KMS-11 (cell line): ENCODE measurements at regions not wholly inside any gene's neighbourhood (a gene's known extent, or its start where the extent isn't known, plus 50 kb on each side); places are given as distances from the start of the nearest gene placed in this dataset.

Experiments
- H2AFZ ChIP-seq: fragments of 200-600 bp; sonication (generic); 2 replicates; pipeline ENCODE4 v1.6.1; 2016; ENCODE audit warnings: antibody characterized with exemption, mixed run types, low read depth
- H3K27ac ChIP-seq: fragments of 200-600 bp; sonication (generic); 2 replicates; pipeline ENCODE4 v1.6.1; 2016; ENCODE audit warnings: mild to moderate bottlenecking, mixed run types
- H3K27me3 ChIP-seq: fragments of 200-600 bp; sonication (generic); 2 replicates; pipeline ENCODE4 v1.6.1; 2017; ENCODE audit warnings: mild to moderate bottlenecking, low read depth, mixed run types, moderate library complexity; ENCODE audit not compliant: insufficient read depth
- H3K36me3 ChIP-seq: fragments of 200-600 bp; sonication (generic); 2 replicates; pipeline ENCODE4 v1.6.1; 2017; ENCODE audit warnings: mild to moderate bottlenecking, mixed run types; ENCODE audit not compliant: insufficient read depth
- H3K4me1 ChIP-seq: fragments of 200-600 bp; sonication (generic); 2 replicates; pipeline ENCODE4 v1.6.1; 2016; ENCODE audit warnings: mild to moderate bottlenecking, low read depth, mixed run types; ENCODE audit not compliant: poor library complexity, severe bottlenecking
- H3K4me2 ChIP-seq: fragments of 200-600 bp; sonication (generic); 2 replicates; pipeline ENCODE4 v1.7.0; 2016; ENCODE audit warnings: mild to moderate bottlenecking, mixed run types
- H3K4me3 ChIP-seq: fragments of 200-600 bp; sonication (generic); IDR thresholded peaks from 2 replicates; pipeline ENCODE4 v1.6.1; 2017; ENCODE audit warnings: low read depth, low read length, mixed read lengths; ENCODE audit not compliant: insufficient read depth
- H3K79me2 ChIP-seq: fragments of 200-600 bp; sonication (generic); 2 replicates; pipeline ENCODE4 v1.6.1; 2016; ENCODE audit warnings: low read depth, mixed run types; ENCODE audit not compliant: insufficient read depth
- H3K9ac ChIP-seq: fragments of 200-600 bp; sonication (generic); 2 replicates; pipeline ENCODE4 v1.6.1; 2016; ENCODE audit warnings: mild to moderate bottlenecking, mixed run types
- H4K20me1 ChIP-seq: fragments of 200-600 bp; sonication (generic); 2 replicates; pipeline ENCODE4 v1.6.1; 2016; ENCODE audit warnings: mild to moderate bottlenecking, mixed run types; ENCODE audit not compliant: insufficient read depth
- TF ChIP-seq, protein P1 (sequence below): fragments of 200-600 bp; sonication (generic); conservative IDR thresholded peaks from 2 replicates; pipeline ENCODE4 v1.6.1; 2017; ENCODE audit warnings: low read depth, mild to moderate bottlenecking, antibody characterized with exemption, low read length, moderate library complexity, mixed read lengths

DNA sequence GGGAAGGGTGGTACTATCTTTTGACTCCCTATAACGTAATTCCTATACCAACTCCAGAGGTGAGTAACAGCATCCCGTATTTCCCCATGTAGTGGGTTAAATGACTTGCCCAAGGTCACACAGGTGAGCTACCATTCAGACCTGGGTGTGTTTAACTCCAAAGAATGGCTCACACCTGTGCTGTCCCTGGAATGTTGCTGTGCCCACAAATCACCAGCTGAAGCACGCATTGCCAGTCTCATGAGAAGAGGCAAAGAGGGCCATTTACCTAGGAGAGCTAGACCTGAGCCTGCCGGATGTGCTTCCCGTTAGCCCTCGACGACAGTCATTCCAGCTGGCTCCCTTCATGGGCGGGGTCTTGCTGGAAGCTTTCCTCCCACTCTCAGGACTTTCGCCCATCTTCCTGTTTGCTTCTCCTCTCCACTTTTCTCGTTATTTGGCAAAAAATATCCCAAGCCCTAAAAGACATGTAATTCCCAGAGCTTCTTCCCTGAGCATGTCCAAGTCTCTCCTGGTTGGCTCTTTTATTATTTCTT is 106.6 kb upstream of the VASH1 start:
- Histone ChIP-seq H4K20me1 (no peaks in the 10 kb centered on the region), H3K4me3 (no peak overlapping the region), H3K79me2 (no peaks in the 10 kb centered on the region), H3K4me2 (no peak overlapping the region), H3K4me1 (no peaks in the 10 kb centered on the region), H3K9ac (no peak overlapping the region), H3K27me3 (no peaks in the 10 kb centered on the region), H2AFZ (no peak overlapping the region), H3K36me3 (no peaks in the 10 kb centered on the region), H3K27ac (no peak overlapping the region)
- TF ChIP-seq, protein P1, sequence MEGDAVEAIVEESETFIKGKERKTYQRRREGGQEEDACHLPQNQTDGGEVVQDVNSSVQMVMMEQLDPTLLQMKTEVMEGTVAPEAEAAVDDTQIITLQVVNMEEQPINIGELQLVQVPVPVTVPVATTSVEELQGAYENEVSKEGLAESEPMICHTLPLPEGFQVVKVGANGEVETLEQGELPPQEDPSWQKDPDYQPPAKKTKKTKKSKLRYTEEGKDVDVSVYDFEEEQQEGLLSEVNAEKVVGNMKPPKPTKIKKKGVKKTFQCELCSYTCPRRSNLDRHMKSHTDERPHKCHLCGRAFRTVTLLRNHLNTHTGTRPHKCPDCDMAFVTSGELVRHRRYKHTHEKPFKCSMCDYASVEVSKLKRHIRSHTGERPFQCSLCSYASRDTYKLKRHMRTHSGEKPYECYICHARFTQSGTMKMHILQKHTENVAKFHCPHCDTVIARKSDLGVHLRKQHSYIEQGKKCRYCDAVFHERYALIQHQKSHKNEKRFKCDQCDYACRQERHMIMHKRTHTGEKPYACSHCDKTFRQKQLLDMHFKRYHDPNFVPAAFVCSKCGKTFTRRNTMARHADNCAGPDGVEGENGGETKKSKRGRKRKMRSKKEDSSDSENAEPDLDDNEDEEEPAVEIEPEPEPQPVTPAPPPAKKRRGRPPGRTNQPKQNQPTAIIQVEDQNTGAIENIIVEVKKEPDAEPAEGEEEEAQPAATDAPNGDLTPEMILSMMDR = no peak

- no peaks in the 10 kb centered on the region for H4K20me1 ChIP-seq
- H2AFZ ChIP-seq = no peak overlapping the region
- TF ChIP-seq, protein P1 = no peak
- H3K4me2 ChIP-seq = no peak overlapping the region
- no peaks in the 10 kb centered on the region for H3K4me1 ChIP-seq
- no peaks in the 10 kb centered on the region for H3K27me3 ChIP-seq
- no peak overlapping the region for H3K4me3 ChIP-seq
- H3K9ac ChIP-seq = no peak overlapping the region
- H3K27ac ChIP-seq = no peak overlapping the region
- no peaks in the 10 kb centered on the region for H3K36me3 ChIP-seq
- H3K79me2 ChIP-seq = no peaks in the 10 kb centered on the region
Observed at GRCh38 chr14:76655331-76655730, 105.9 kb upstream of the VASH1 start.

- no peaks in the 10 kb centered on the region for H3K27me3 ChIP-seq
- no peak overlapping the region for H3K4me2 ChIP-seq
- TF ChIP-seq, protein P1 = no peak
- H3K9ac ChIP-seq = no peak overlapping the region
- no peaks in the 10 kb centered on the region for H4K20me1 ChIP-seq
- no peak overlapping the region for H3K27ac ChIP-seq
- no peaks in the 10 kb centered on the region for H3K79me2 ChIP-seq
- H3K4me1 ChIP-seq = no peaks in the 10 kb centered on the region
- no peak overlapping the region for H3K4me3 ChIP-seq
- no peak overlapping the region for H2AFZ ChIP-seq
- H3K36me3 ChIP-seq = no peaks in the 10 kb centered on the region
Observed at GRCh38 chr14:76656592-76656991, 104.7 kb upstream of the VASH1 start.

- Histone ChIP-seq H3K27ac (no peak overlapping the region), H2AFZ (no peak overlapping the region), H4K20me1 (no peaks in the 10 kb centered on the region), H3K9ac (no peak overlapping the region), H3K27me3 (no peaks in the 10 kb centered on the region), H3K4me1 (no peaks in the 10 kb centered on the region), H3K36me3 (no peaks in the 10 kb centered on the region), H3K4me3 (no peak overlapping the region), H3K79me2 (no peaks in the 10 kb centered on the region), H3K4me2 (no peak overlapping the region)
- TF ChIP-seq, protein P1 = no peak
Observed at GRCh38 chr14:76657404-76657803, 103.9 kb upstream of the VASH1 start.
